Urothelium cell line (cell line): ENCODE measurements at regions not wholly inside any gene's neighbourhood (a gene's known extent, or its start where the extent isn't known, plus 50 kb on each side); places are given as distances from the start of the nearest gene placed in this dataset.

ENCODE experiments used
- DNase-seq: peaks from one replicate; pipeline ENCODE4 v3.0.0; 2011; ENCODE audit warnings: low spot score, mixed read lengths
- FAIRE-seq: peaks from 2 replicates; lab custom pipeline; 2011; peaks lifted over from hg19 to GRCh38; lab: Jason Lieb, UNC

GRCh38 chr2:62447411-62447810, 58.6 kb downstream of the TMEM17 start:
- DNase-seq (no peak), FAIRE-seq (peak; percentile 17)

DNA sequence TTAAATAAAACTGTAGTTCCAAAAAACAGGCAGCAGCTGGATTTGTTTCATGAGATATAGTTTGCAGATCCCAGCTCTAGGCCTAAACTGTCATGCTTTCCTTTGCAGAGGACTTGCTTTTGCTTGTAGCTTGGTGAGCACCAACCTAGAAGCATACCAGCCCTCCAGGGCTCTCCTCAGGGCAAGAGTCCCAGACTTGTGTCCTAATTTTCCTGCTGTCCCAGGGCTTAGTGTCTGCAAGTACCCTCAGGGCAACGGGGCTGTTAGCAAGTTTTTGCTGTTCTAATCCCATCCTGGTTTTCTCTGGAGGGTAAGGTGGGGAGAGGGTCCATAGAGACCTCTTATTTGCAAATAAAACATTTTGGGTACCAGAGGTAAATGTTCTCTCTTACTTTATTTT, 59.5 kb downstream of the TMEM17 start:
- DNase-seq = no peak
- no peak for FAIRE-seq

- FAIRE-seq (no peak), DNase-seq (no peak)
Observed at GRCh38 chr2:62443886-62444285, 62.1 kb downstream of the TMEM17 start.

DNA sequence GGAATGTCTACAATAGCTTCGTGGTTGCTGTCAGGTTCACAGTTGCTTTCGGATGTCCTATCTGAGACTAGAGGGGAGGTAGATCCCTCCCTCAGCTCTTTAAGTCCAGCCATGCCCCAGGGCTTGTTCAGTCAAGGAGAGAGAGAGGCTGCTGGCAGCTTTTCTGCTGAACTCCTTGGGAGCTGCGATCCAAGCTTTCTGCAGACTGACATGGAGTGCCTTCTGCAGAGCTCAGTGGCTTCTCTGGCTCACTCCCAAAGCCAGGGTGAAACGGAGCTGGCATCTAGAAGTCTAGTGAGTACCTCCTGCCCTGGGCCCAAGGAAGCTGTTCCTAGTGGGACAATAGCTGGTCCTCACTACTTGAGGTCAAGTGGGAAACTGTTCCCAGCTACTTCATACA, 62.5 kb downstream of the TMEM17 start:
- FAIRE-seq = no peak
- DNase-seq = no peak

- DNase-seq (no peak), FAIRE-seq (no peak)
Observed at GRCh38 chr2:62441824-62442223, 64.2 kb downstream of the TMEM17 start.

DNA sequence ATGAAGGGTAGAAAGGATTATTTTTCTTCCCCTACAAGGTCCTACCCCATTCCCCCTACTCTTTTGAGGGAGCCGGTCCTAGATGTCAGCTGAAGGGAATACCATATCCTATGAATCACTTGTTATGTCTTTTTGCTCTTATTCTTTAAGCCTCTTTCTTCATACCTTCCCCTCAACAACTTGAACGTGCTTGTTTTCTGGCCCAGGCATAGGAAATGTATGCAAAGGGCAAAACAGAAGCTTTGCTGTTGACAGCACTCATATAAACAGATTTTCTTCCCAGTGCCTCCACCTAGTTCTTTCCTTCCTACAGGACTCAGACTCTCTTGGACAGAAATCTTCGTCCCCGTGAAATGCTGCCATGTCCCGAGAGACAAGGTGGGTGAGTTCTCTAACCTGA, 64.6 kb downstream of the TMEM17 start:
- FAIRE-seq = no peak
- DNase-seq = no peak

GRCh38 chr2:62440281-62440946, 65.6 kb downstream of the TMEM17 start:
- FAIRE-seq (no peak), DNase-seq (no peak)

DNA sequence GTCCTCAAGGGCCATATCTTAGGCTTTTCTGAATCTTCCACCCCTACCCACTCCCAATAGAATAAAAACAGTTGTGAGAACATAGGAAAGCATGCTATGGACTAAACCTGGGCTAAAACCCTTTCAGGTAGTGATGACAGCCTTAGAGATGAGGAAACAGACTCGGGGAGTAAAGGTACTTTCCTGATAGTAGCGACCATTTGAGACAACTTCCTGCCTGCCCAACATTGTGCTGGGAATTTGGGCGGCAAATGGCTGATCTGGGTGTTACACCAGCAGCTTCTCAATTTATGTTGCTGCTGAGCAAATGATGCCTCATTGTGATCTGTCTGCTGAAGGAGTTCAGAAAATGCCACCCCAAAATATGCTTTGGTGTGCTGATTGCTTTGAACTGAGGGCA, 66.6 kb downstream of the TMEM17 start:
- DNase-seq (no peak), FAIRE-seq (no peak)

- DNase-seq (no peak), FAIRE-seq (no peak)
Observed at GRCh38 chr2:62437785-62438184, 68.2 kb downstream of the TMEM17 start.

DNA sequence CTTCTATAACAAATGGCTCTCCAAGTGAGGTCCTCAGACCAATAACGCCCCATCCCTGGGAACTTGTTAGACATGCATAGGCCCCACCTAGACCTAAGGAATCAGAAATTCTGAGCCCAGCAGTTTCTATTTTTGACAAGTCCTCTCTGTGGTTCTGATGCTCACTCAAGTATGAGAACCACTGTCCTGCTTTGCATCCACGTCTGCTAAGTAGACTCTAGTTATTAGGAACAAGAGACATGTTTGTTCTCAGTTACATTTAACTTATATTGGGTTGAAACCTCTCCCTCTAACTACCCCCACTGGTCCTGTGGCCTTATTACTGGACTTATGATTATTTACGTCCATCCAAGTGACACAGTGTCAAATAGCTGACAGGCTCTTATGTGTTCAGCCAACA, 70.3 kb downstream of the TMEM17 start:
- FAIRE-seq = no peak
- DNase-seq = no peak

DNA sequence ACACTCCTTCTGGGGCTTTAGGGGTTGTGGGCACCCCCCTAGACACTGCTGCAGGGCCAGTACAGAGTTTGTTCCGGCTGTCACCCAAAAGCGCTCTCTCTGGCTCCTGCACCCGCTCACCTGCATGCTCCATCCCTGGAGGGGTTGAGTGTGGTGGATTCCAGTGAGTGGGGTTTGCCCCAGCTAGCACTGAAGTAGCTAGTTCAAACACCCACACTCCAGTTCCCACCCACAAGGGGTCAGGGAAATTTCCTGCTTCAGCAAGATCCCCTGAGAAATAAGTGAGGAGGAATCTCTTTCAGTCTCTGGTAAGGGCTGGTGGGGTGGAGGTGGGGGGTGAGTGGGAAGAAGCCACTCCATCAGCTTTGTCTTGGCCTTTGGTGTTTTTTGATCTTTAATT, 73.6 kb downstream of the TMEM17 start:
- DNase-seq (no peak), FAIRE-seq (no peak)

DNA sequence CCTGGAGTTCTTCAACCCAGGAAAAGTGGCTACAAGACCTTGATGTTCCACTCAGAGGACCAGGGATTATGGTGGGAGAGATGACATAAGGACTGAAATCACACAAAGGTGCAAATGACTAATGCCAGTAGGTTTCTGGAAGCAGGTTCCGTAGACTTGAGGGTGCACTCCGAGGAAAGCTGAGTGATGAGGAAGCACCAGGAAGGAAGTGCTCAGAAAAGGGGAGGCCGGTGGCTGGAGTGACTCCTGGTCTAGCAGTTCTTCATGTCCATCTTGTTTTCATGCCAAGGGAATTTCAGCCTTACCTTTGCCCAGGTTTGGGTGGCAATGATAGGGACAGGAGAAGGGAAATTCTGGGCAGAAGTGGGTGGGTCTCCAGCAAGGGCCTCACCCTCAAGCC, 74.5 kb downstream of the TMEM17 start:
- no peak for DNase-seq

DNA sequence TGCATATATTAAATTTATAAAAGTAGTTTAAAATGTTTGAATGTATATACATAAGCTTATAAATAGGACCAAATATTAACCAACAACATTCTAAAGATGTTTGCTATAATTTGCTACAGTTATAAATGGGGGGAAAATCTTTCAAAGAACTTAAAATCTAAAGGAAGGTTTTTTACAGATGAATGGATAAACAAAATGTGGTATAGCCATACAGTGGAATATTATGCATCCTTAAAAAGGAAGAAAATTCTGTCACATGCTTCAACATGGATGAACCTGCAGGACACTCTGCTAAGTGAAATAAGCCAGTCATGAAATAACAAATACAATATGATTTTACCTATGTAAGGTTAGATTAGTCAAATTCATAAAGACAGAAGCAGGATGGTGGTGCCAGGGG, 75.8 kb downstream of the TMEM17 start:
- DNase-seq (no peak), FAIRE-seq (no peak)

More for the DNA sequence above, 74.5 kb downstream of the TMEM17 start:
- FAIRE-seq = no peak

- DNase-seq (no peak), FAIRE-seq (no peak)
Observed at GRCh38 chr2:62427146-62427545, 78.8 kb downstream of the TMEM17 start.

DNA sequence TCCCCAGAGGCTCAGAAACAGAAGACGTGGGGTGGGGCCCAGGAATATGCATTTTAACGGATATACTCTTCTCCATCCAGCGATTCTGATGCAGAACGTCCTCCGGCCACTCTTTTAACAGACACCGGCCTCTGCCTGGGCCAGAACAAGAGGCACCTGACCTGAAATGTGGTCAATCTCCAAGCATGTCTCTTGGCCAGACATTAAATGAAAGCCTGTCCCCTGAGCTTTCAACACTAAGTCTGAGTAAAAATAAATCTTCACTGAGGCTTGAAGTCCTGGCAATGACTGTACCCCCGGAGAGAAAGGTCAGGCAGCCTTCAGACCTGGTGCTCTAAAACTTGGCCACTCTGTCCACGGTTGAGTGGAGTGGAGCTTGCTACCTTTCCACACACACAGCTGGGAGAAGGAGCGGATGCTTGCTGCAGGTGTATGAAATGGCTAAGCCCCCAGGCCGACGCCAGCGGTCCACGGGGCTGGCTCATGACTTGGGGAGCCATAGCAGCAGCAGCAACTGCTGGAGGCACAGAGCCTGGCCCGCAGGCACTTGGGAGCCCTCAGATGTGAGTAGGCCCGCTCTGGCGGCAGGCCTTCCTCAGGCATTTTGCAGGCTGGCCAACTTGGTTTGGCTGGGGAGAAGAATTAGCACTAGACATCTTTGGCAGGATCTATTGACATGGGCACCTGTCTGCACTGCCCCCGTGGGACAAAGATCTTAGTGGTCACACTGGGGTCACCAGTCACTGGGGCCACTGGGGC, 79.7 kb downstream of the TMEM17 start:
- FAIRE-seq = no peak

GRCh38 chr2:62425684-62426083, 80.3 kb downstream of the TMEM17 start:
- no peak for DNase-seq
- no peak for FAIRE-seq

More for the DNA sequence above, 79.7 kb downstream of the TMEM17 start:
- DNase-seq = no peak

DNA sequence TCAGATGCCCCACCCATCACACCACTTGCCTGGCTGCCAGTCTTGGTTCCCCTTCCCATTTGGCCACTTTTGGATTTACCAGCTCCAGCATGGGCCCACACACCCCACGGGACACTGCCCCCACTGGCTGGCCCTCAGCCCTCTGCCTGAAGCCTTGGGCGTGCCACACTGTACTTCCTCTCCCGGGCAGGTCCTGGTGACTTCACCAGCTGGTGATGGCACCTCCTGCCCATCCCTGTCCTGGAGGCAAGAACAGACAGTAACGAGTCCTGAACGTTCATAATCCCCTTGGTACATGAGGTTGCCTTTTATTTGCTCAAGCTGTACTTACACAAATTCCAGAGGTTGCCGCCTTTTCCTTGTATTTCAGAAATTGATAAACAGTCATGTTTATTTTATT, 81.1 kb downstream of the TMEM17 start:
- FAIRE-seq (no peak), DNase-seq (no peak)

DNA sequence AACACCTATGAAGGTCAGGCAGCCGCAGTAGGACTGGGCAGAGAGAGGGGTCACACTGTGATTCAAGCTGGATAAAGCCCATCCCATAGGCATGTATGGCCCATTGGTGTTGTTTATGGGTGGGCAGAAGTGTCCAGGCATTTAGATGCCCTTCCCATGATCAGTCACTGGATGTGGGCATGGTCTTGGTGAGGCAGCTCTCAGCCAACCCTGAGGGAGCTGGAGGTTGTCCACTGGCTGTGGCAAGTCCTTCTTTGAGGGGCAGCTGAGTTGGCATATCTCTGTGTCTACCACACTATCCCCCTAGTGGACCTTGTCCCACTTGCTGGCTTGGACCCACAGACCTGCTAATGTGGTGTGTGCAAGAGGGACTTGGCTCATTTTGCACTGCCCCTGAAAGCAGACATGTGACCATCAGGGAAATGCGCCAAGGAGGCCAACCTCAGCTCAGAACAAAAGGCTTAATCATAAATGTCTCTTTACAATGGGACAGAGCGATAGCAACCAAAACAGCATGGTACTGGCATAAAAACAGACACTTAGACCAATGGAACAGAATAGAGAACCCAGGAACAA, 82.0 kb downstream of the TMEM17 start:
- FAIRE-seq (no peak), DNase-seq (no peak)

DNA sequence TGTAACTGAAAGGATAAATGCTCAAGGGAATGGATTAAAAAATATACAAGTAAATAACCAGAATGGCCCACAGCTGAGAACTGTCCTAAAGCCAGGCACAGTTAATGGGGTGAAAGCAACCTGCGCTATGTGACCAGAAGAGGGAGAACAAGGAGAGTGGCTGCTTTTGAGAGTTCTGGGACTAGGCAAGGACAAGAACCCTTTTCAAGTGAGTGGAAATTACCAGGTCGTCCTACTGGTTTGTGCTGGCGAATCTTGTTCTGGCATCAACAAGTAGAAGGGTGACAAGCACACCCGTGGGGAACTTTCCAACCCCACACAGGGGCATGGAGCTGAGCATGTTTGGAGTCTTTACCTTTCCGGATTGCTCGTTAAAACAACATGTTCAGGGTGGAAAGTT, 82.8 kb downstream of the TMEM17 start:
- DNase-seq (no peak), FAIRE-seq (no peak)

GRCh38 chr2:62415518-62415917, 90.5 kb downstream of the TMEM17 start:
- FAIRE-seq (no peak), DNase-seq (no peak)

- FAIRE-seq (no peak), DNase-seq (no peak)
Observed at GRCh38 chr2:62415019-62415431, 91.0 kb downstream of the TMEM17 start.

DNA sequence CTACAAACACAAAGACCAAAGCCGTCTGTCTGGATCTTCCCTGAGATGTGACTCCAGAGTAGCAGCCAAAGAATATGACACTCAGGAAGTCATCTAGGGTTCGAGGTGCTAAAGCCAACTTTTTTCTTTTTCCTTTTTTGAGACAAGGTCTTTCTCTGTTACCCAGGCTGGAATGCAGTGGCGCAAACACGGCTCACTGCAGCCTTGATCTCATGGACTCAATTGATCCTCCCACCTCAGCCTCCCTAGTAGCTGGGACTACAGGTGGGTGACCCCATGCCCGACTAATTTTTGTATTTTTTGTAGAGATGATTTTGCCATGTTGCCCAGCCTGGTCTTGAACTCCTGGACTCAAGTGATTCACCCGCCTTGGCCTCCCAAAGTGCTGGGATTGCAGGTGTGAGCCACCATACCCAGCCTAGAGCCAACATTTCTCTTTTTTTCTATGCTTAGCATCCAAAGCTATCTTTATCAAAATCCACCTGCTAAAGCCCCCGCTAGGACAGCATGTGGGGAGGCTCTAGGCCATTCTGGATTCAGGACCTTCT, 92.8 kb downstream of the TMEM17 start:
- DNase-seq = no peak
- no peak for FAIRE-seq
